ENCODE measurements at regions not wholly inside any gene's neighbourhood (a gene's known extent, or its start where the extent isn't known, plus 50 kb on each side); places are given as distances from the start of the nearest gene placed in this dataset.
"Not testable (repeated sequence)": the region's sequence is repeated elsewhere in the genome, so short reads cannot be mapped to it uniquely, and the experiment has no call there.

GRCh38 chr10:63675171-63675570 lies 154.0 kb downstream of the REEP3 start:
- peaks cover 7% of the 10 kb centered on the region for H3K4me1 ChIP-seq (ENCODE audit: control insufficient read depth, insufficient read depth, low read length)
- H3K27me3 ChIP-seq (ENCODE audit: control insufficient read depth, insufficient read depth, low read length), result no peaks in the 10 kb centered on the region
- H3K4me3 ChIP-seq (ENCODE audit: low read length), result no peak overlapping the region
- no peaks in the 10 kb centered on the region for H3K9me3 ChIP-seq (ENCODE audit: control insufficient read depth, low read length)
- no peaks in the 10 kb centered on the region for H3K36me3 ChIP-seq (ENCODE audit: control insufficient read depth, insufficient read depth, low read length)
- no peak overlapping the region for H3K9ac ChIP-seq (ENCODE audit: low read length)

- Histone ChIP-seq H3K36me3 (ENCODE audit: control insufficient read depth, insufficient read depth, low read length) (no peaks in the 10 kb centered on the region), H3K9me3 (ENCODE audit: control insufficient read depth, low read length) (no peaks in the 10 kb centered on the region), H3K27me3 (ENCODE audit: control insufficient read depth, insufficient read depth, low read length) (no peaks in the 10 kb centered on the region), H3K9ac (ENCODE audit: low read length) (no peak overlapping the region), H3K4me3 (ENCODE audit: low read length) (no peak overlapping the region), H3K4me1 (ENCODE audit: control insufficient read depth, insufficient read depth, low read length) (peaks cover 7% of the 10 kb centered on the region)
Observed at GRCh38 chr10:63677001-63677400, 155.8 kb downstream of the REEP3 start.

DNA sequence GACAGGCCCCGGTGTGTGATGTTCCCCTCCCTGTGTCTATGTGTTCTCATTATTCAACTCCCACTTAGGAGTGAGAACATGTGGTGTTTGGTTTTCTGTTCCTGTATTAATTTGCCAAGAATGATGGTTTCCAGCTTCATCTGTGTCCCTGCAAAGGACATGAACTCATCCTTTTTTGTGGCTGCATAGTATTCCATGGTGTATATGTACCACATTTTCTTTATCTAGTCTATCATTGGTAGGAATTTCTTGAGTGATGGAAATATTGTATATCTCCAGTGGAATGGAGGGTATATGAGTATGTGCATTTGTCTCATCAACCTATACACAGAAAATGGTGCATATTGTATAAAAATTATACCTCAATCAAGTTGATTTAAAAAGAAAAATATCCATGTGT lies 159.3 kb downstream of the REEP3 start:
- H3K36me3 ChIP-seq (ENCODE audit: control insufficient read depth, insufficient read depth, low read length); H3K9me3 ChIP-seq (ENCODE audit: control insufficient read depth, low read length); H3K4me1 ChIP-seq (ENCODE audit: control insufficient read depth, insufficient read depth, low read length); H3K9ac ChIP-seq (ENCODE audit: low read length); H3K27me3 ChIP-seq (ENCODE audit: control insufficient read depth, insufficient read depth, low read length); H3K4me3 ChIP-seq (ENCODE audit: low read length): not testable (repeated sequence)

- Histone ChIP-seq H3K4me1 (ENCODE audit: control insufficient read depth, insufficient read depth, low read length) (no peaks in the 10 kb centered on the region), H3K27me3 (ENCODE audit: control insufficient read depth, insufficient read depth, low read length) (no peaks in the 10 kb centered on the region), H3K4me3 (ENCODE audit: low read length) (no peak overlapping the region), H3K9ac (ENCODE audit: low read length) (no peak overlapping the region), H3K9me3 (ENCODE audit: control insufficient read depth, low read length) (no peaks in the 10 kb centered on the region), H3K36me3 (ENCODE audit: control insufficient read depth, insufficient read depth, low read length) (no peaks in the 10 kb centered on the region)
Observed at GRCh38 chr10:63681993-63682697, 160.9 kb downstream of the REEP3 start.

DNA sequence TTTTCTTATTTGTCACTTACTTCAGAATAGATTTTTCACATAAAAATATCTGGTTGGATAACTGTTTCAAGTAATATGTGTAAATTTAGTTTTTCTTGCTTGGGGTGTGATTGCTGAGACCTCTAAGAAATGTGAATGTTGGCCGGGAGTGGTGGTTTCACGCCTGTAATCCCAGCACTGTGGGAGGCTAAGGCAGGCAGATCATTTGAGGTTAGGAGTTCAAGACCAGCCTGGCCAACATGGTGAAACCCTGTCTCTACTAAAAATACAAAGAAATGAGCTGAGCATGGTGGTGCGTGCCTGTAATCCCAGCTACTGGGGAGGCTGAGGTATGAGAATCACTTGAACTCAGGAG lies 161.5 kb downstream of the REEP3 start:
- H3K27me3 ChIP-seq (ENCODE audit: control insufficient read depth, insufficient read depth, low read length); H3K4me1 ChIP-seq (ENCODE audit: control insufficient read depth, insufficient read depth, low read length); H3K9me3 ChIP-seq (ENCODE audit: control insufficient read depth, low read length); H3K36me3 ChIP-seq (ENCODE audit: control insufficient read depth, insufficient read depth, low read length); H3K9ac ChIP-seq (ENCODE audit: low read length); H3K4me3 ChIP-seq (ENCODE audit: low read length): not testable (repeated sequence)

DNA sequence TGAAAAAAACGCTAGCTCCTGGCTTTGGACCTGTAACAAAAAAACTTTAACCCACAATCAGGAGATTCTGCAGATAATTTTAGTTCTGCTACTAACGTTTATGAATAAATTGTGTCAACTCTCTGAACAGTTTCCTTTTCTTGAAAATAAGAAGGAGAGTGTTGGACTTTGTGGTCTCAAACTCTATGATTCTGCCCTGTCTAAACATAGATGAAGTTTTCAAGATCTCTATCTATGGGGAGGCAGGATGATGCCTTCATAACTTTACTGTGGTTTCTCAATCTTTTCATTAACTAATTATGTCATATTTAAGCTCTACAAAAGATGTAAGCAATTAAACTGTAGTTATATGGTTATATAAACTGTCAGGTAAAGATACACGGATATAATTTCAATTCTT lies 162.0 kb downstream of the REEP3 start:
- Histone ChIP-seq H3K36me3 (ENCODE audit: control insufficient read depth, insufficient read depth, low read length) (no peaks in the 10 kb centered on the region), H3K4me1 (ENCODE audit: control insufficient read depth, insufficient read depth, low read length) (no peaks in the 10 kb centered on the region), H3K27me3 (ENCODE audit: control insufficient read depth, insufficient read depth, low read length) (no peaks in the 10 kb centered on the region), H3K4me3 (ENCODE audit: low read length) (no peak overlapping the region), H3K9ac (ENCODE audit: low read length) (no peak overlapping the region), H3K9me3 (ENCODE audit: control insufficient read depth, low read length) (no peaks in the 10 kb centered on the region)

DNA sequence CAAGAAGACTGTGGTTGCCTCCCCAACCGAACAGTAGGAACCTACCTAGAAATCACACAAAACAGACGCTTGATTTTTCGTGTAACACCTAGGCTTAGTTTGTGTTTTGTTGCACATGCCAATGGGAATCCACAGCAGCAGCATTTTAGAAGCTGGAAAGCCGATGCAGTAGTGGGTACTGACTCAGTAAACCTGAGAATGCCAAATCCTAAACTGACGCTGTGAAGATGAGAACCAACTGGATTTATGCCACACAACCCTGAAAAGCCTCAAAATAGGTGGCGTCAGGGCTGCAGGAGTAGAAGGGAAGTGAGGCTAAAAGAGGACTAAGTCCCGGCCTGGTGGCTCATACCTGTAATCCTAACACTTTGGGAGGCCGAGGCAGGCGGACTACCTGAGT lies 162.5 kb downstream of the REEP3 start:
- Histone ChIP-seq H3K9ac (ENCODE audit: low read length) (no peak overlapping the region), H3K9me3 (ENCODE audit: control insufficient read depth, low read length) (no peaks in the 10 kb centered on the region), H3K4me1 (ENCODE audit: control insufficient read depth, insufficient read depth, low read length) (no peaks in the 10 kb centered on the region), H3K36me3 (ENCODE audit: control insufficient read depth, insufficient read depth, low read length) (no peaks in the 10 kb centered on the region), H3K4me3 (ENCODE audit: low read length) (no peak overlapping the region), H3K27me3 (ENCODE audit: control insufficient read depth, insufficient read depth, low read length) (no peaks in the 10 kb centered on the region)

DNA sequence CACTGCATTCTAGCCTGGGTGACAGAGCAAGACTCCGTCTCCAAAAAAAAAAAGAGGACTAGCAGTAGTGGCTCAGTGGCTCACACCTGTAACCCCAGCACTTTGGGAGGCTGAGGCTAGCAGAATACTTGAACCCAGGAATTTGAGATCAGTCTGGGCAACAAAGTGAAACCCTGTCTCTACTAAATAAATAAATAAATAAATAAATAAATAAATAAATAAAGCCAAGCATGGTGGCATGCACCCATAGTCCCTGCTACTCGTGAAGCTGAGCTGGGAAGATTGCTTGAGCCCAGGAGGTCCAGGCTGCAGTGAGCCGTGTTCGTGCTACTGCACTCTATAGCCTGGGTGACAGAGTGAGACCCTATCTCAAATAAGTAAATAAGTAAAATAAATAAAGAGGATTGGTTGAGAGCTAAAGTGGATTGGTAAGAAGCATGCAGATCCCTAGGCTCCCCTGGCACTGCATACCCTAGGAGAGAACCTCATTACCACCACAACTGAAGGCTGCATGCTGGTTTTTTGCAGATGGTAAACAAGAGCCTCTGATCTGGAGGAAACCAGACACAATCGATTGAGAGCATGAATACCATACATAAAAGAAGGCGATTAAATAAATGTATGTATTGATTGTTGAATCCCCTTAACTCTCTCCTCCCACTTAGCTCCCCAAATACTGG lies 163.2 kb downstream of the REEP3 start:
- Histone ChIP-seq H3K9ac (ENCODE audit: low read length) (no peak overlapping the region), H3K36me3 (ENCODE audit: control insufficient read depth, insufficient read depth, low read length) (no peaks in the 10 kb centered on the region), H3K9me3 (ENCODE audit: control insufficient read depth, low read length) (no peaks in the 10 kb centered on the region), H3K4me3 (ENCODE audit: low read length) (no peak overlapping the region), H3K27me3 (ENCODE audit: control insufficient read depth, insufficient read depth, low read length) (no peaks in the 10 kb centered on the region), H3K4me1 (ENCODE audit: control insufficient read depth, insufficient read depth, low read length) (no peaks in the 10 kb centered on the region)

DNA sequence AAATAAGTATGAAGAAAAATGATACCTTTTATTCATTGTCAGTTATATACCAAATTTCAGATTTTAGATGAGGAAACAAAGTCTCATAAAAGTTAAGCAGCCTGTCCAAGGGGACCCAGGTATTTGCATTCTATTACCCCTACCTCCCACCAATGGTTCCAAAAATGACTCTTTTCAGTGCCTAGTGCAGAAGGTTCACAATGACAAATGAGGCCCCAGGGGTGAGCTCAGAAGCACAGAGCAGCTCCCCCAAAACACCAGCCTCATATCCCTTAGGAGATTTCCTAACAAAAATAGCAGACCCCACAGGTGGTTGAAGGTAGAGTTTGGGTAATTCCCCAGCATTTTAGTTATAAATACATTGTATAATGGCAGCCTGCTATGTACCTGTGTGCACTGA lies 168.6 kb downstream of the REEP3 start:
- Histone ChIP-seq H3K36me3 (ENCODE audit: control insufficient read depth, insufficient read depth, low read length) (no peaks in the 10 kb centered on the region), H3K4me3 (ENCODE audit: low read length) (no peak overlapping the region), H3K9ac (ENCODE audit: low read length) (no peak overlapping the region), H3K27me3 (ENCODE audit: control insufficient read depth, insufficient read depth, low read length) (no peaks in the 10 kb centered on the region), H3K4me1 (ENCODE audit: control insufficient read depth, insufficient read depth, low read length) (no peaks in the 10 kb centered on the region), H3K9me3 (ENCODE audit: control insufficient read depth, low read length) (no peaks in the 10 kb centered on the region)

DNA sequence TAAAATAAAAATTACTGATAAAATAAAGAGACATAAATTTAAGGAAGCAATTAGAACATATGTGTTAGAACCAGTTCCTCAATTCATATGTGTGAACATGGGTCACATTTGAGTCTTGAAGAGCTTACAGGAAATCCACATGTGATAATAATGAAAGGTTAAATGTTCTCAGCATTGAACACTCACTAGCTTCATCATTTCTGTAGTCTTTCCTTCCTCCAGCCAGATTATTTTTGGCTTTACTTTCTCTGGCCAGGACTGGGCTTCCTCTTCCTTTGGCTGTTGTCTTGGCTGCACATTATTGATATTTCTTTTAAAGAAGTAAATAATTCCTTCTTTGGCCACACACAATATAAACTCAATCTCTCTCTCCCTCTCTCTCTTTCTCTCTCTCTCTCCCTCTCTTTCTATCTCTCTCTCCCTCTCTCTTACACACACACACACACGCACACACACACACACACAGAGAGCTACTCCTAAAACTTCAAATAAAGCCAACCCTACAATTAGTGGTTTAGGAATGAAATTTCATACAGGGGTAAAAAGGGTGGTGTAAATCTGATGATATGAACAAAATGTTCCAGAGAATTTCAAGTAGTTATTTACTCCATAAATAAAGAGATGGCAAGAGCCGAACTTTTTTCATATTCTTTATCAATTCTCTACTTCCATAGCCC lies 171.2 kb downstream of the REEP3 start:
- Histone ChIP-seq H3K27me3 (ENCODE audit: control insufficient read depth, insufficient read depth, low read length) (no peaks in the 10 kb centered on the region), H3K9ac (ENCODE audit: low read length) (no peak overlapping the region), H3K9me3 (ENCODE audit: control insufficient read depth, low read length) (no peaks in the 10 kb centered on the region), H3K4me3 (ENCODE audit: low read length) (no peak overlapping the region), H3K36me3 (ENCODE audit: control insufficient read depth, insufficient read depth, low read length) (no peaks in the 10 kb centered on the region), H3K4me1 (ENCODE audit: control insufficient read depth, insufficient read depth, low read length) (no peaks in the 10 kb centered on the region)

DNA sequence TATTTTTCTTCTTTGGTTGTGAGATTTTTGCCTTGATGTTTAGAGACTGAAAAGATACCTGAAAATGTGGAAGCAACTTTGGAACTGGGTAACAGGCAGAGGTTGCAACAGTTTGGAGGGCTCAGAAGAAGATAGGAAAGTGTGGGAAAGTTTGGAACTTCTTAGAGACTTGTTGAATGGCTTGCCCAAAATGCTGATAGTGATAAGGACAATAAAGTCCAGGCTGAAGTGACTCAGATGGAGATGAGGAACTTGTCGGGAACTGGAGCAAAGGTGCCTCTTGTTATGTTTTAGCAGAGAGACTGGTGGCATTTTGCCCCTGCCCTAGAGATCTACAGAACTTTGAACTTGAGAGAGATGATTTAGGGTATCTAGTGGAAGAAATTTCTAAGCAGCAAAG lies 171.8 kb downstream of the REEP3 start:
- not testable (repeated sequence) for H3K4me1 ChIP-seq (ENCODE audit: control insufficient read depth, insufficient read depth, low read length); H3K9me3 ChIP-seq (ENCODE audit: control insufficient read depth, low read length); H3K9ac ChIP-seq (ENCODE audit: low read length); H3K36me3 ChIP-seq (ENCODE audit: control insufficient read depth, insufficient read depth, low read length); H3K4me3 ChIP-seq (ENCODE audit: low read length); H3K27me3 ChIP-seq (ENCODE audit: control insufficient read depth, insufficient read depth, low read length)

DNA sequence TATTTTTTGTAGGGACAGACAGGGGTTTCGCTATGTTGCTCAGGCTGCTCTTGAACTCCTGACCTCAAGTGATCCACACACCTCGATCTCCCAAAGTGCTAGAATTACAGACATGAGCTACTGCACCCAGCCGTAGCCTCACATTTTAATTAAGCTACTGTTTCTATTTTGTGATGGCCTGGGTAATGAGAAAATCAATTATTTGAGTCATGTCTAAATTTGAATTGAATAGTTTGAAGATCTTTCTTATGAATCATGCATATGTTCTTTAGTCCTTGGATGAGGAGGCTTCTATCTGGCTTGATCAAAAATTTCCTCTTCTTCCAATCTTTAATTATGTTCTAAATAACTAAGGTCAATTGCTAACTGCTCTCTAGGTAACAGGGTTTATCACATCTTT lies 175.0 kb downstream of the REEP3 start:
- Histone ChIP-seq H3K9ac (ENCODE audit: low read length) (no peak overlapping the region), H3K4me1 (ENCODE audit: control insufficient read depth, insufficient read depth, low read length) (peaks cover 15% of the 10 kb centered on the region), H3K36me3 (ENCODE audit: control insufficient read depth, insufficient read depth, low read length) (no peaks in the 10 kb centered on the region), H3K9me3 (ENCODE audit: control insufficient read depth, low read length) (no peaks in the 10 kb centered on the region), H3K27me3 (ENCODE audit: control insufficient read depth, insufficient read depth, low read length) (no peaks in the 10 kb centered on the region), H3K4me3 (ENCODE audit: low read length) (no peak overlapping the region)

Data from mucosa of stomach (tissue), 1 donor.